DND-41 (cell line): ENCODE measurements at regions not wholly inside any gene's neighbourhood (a gene's known extent, or its start where the extent isn't known, plus 50 kb on each side); places are given as distances from the start of the nearest gene placed in this dataset.

ENCODE experiments used
- ATAC-seq: fragments of 200-7000 bp; cut with Tn5 transposase; 3 replicates; pipeline ENCODE4 v1.9.1; 2021; ENCODE audit warnings: low read depth; ENCODE audit not compliant: insufficient read depth
- DNase-seq: peaks from one replicate; pipeline ENCODE4 v3.0.0-alpha.2; 2020
- H2AFZ ChIP-seq: 2 replicates; pipeline ENCODE4 v1.6.0; 2012; ENCODE audit warnings: low read depth, low read length
- H3K27ac ChIP-seq: 2 replicates; pipeline ENCODE4 v1.5.1; 2012; ENCODE audit warnings: low read length, inconsistent platforms
- H3K27me3 ChIP-seq: fragments of 200-600 bp; sonication (generic); 2 replicates; pipeline ENCODE4 v1.6.0; 2012; ENCODE audit warnings: low read length, mild to moderate bottlenecking, inconsistent platforms; ENCODE audit not compliant: insufficient read depth, poor library complexity
- H3K36me3 ChIP-seq: 2 replicates; pipeline ENCODE4 v1.5.1; 2012; ENCODE audit warnings: low read length, inconsistent platforms; ENCODE audit not compliant: insufficient read depth
- H3K4me1 ChIP-seq: 2 replicates; pipeline ENCODE4 v1.5.1; 2012; ENCODE audit warnings: mild to moderate bottlenecking, low read length; ENCODE audit not compliant: insufficient read depth
- H3K4me2 ChIP-seq: 2 replicates; pipeline ENCODE4 v1.6.0; 2012; ENCODE audit warnings: mild to moderate bottlenecking, moderate library complexity, low read length, inconsistent platforms; ENCODE audit not compliant: insufficient read depth
- H3K4me3 ChIP-seq, 2 experiments: fragments of 200-600 bp in 1 of 2; shearing (Covaris generic) in 1 of 2; 2 replicates each; pipeline ENCODE4 v1.5.1; 2012 to 2016; ENCODE audit warnings: inconsistent platforms in 2 of 2, low read length in 2 of 2, mild to moderate bottlenecking in 2 of 2, low read depth in 1 of 2, moderate library complexity in 1 of 2
- H3K79me2 ChIP-seq: 2 replicates; pipeline ENCODE4 v1.6.0; 2012; ENCODE audit warnings: low read length, inconsistent platforms; ENCODE audit not compliant: insufficient read depth
- H3K9ac ChIP-seq: 2 replicates; pipeline ENCODE4 v1.6.0; 2012; ENCODE audit warnings: low read depth, mild to moderate bottlenecking, inconsistent platforms, low read length, moderate library complexity
- H3K9me3 ChIP-seq: 2 replicates; pipeline ENCODE4 v1.5.1; 2012; ENCODE audit warnings: low read length, moderate library complexity, mild to moderate bottlenecking, inconsistent platforms; ENCODE audit not compliant: insufficient read depth, severe bottlenecking
- H4K20me1 ChIP-seq: 2 replicates; pipeline ENCODE4 v1.6.0; 2012; ENCODE audit warnings: low read length; ENCODE audit not compliant: insufficient read depth
- EZH2 ChIP-seq: IDR thresholded peaks from 3 replicates; pipeline ENCODE4 v1.6.1; 2012; ENCODE audit warnings: borderline replicate concordance, low read depth, mild to moderate bottlenecking, moderate library complexity, low read length, inconsistent platforms; ENCODE audit not compliant: severe bottlenecking
- TF ChIP-seq, protein P1 (sequence below): IDR thresholded peaks from 2 replicates; pipeline ENCODE4 v1.5.1; 2012; ENCODE audit warnings: borderline replicate concordance, low read length, moderate library complexity, mild to moderate bottlenecking; ENCODE audit not compliant: poor library complexity, severe bottlenecking; ENCODE audit errors: extremely low read depth

DNA sequence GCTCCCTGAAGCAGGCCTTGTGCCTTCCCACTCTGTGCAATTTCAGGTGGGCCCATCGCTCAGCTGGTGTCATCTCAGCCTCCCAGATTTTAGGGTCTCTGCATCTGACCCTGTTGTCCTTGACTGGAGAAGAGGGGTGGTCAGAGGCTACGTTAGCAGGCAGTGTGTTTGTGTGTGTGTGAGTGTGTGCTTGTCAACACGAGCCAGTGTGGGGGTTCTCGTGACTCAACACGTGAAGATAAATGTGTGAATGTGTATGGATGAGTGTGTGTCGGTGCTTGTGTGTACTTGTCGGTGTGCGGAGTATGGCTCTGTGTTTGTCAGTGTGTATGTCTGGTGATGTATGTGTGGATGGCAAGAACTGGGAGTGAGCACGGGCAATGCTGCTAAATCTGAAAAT, 142.6 kb upstream of the KLF4 start:
- DNase-seq (no peak), ATAC-seq (no peak)
- Histone ChIP-seq H4K20me1 (no peaks in the 10 kb centered on the region), H3K4me2 (no peak overlapping the region), H2AFZ (no peak overlapping the region), H3K27ac (no peak overlapping the region), H3K9me3 (no peaks in the 10 kb centered on the region), H3K36me3 (no peaks in the 10 kb centered on the region), H3K27me3 (no peaks in the 10 kb centered on the region), H3K4me3 (no peak overlapping the region), H3K9ac (no peak overlapping the region), H3K4me1 (no peaks in the 10 kb centered on the region), H3K79me2 (no peaks in the 10 kb centered on the region)
- no peak for TF ChIP-seq EZH2
- TF ChIP-seq, protein P1, sequence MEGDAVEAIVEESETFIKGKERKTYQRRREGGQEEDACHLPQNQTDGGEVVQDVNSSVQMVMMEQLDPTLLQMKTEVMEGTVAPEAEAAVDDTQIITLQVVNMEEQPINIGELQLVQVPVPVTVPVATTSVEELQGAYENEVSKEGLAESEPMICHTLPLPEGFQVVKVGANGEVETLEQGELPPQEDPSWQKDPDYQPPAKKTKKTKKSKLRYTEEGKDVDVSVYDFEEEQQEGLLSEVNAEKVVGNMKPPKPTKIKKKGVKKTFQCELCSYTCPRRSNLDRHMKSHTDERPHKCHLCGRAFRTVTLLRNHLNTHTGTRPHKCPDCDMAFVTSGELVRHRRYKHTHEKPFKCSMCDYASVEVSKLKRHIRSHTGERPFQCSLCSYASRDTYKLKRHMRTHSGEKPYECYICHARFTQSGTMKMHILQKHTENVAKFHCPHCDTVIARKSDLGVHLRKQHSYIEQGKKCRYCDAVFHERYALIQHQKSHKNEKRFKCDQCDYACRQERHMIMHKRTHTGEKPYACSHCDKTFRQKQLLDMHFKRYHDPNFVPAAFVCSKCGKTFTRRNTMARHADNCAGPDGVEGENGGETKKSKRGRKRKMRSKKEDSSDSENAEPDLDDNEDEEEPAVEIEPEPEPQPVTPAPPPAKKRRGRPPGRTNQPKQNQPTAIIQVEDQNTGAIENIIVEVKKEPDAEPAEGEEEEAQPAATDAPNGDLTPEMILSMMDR = no peak

DNA sequence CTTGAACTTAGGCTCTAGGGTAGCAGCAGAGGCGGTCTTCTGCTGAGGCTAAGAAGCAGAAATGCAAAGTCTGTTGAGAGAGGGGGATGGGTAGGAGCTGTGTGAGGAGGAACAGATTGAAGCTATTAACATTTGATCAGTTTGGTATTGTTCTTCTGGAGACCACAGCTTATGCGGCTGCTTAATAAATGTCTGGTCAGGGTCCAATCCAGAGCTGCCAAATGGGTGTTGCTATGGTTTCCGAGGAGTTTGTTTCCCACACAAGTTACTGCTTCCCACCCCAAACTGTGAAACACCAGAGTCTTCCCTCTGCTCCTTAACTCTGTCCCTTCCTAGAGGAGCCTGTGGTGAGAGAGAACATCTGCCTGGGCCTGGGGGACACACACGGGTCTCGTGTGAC, 142.2 kb upstream of the KLF4 start:
- H3K9me3 ChIP-seq = no peaks in the 10 kb centered on the region
- H3K36me3 ChIP-seq = no peaks in the 10 kb centered on the region
- no peak overlapping the region for H3K4me2 ChIP-seq
- H4K20me1 ChIP-seq = no peaks in the 10 kb centered on the region
- no peaks in the 10 kb centered on the region for H3K27me3 ChIP-seq
- H3K4me3 ChIP-seq = no peak overlapping the region
- no peak overlapping the region for H3K27ac ChIP-seq
- ATAC-seq (no peak), DNase-seq (no peak)
- no peak for TF ChIP-seq EZH2
- TF ChIP-seq, protein P1 = no peak
- H3K4me1 ChIP-seq = no peaks in the 10 kb centered on the region
- H2AFZ ChIP-seq = no peak overlapping the region
- H3K79me2 ChIP-seq = no peaks in the 10 kb centered on the region
- H3K9ac ChIP-seq = no peak overlapping the region

DNA sequence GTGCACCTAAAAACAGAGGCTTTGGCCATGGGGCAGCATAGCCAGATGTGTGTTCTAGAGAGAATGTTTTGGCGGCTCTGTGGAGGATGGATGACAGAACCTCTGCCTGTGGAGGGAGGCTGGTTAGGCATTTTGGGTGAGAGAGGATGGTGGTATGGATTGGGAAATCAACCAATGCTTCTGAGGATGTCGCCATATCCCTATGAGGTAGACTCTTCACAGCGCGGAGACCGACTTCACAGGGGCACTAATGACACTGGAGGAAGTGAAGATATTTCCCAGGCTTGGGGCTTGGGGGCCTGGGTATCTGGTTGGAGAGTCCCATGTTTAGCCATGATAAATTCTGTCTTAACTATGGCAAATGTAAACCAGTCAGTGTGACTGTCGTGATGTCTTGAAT, 140.6 kb upstream of the KLF4 start:
- no peaks in the 10 kb centered on the region for H4K20me1 ChIP-seq
- H3K27ac ChIP-seq = no peak overlapping the region
- H3K9ac ChIP-seq = no peak overlapping the region
- no peak overlapping the region for H3K4me3 ChIP-seq
- no peaks in the 10 kb centered on the region for H3K79me2 ChIP-seq
- ATAC-seq = no peak
- no peak overlapping the region for H2AFZ ChIP-seq
- H3K9me3 ChIP-seq = no peaks in the 10 kb centered on the region
- no peaks in the 10 kb centered on the region for H3K27me3 ChIP-seq
- no peaks in the 10 kb centered on the region for H3K4me1 ChIP-seq
- no peak for DNase-seq
- TF ChIP-seq, protein P1 = no peak
- no peak for TF ChIP-seq EZH2
- no peaks in the 10 kb centered on the region for H3K36me3 ChIP-seq
- no peak overlapping the region for H3K4me2 ChIP-seq

DNA sequence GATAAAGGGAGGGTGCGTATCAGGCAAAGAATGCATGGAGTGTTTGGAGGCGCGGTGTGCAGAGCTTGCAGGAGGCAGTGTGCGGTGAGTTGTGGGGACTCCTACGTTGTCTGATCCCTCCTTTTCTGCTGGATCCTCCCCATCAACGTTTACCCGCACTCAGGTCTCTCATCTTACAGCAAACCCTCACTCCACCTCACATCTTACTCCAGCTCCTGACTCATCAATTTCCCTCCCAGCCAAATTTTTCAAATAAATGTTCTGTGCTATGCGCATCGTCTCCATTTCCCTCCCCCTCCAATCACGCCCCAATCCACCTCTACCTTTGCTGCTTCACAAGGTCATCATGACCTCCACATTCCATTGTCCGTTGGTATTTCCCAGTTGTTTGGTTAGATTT, 138.9 kb upstream of the KLF4 start:
- H3K9me3 ChIP-seq = no peaks in the 10 kb centered on the region
- H3K9ac ChIP-seq = no peak overlapping the region
- no peaks in the 10 kb centered on the region for H3K27me3 ChIP-seq
- TF ChIP-seq EZH2 = no peak
- TF ChIP-seq, protein P1 = no peak
- H3K79me2 ChIP-seq = no peaks in the 10 kb centered on the region
- H3K4me2 ChIP-seq = no peak overlapping the region
- no peak overlapping the region for H2AFZ ChIP-seq
- H3K27ac ChIP-seq = no peak overlapping the region
- no peaks in the 10 kb centered on the region for H4K20me1 ChIP-seq
- no peaks in the 10 kb centered on the region for H3K4me1 ChIP-seq
- no peak for ATAC-seq
- H3K36me3 ChIP-seq = no peaks in the 10 kb centered on the region
- DNase-seq = no peak
- no peak overlapping the region for H3K4me3 ChIP-seq
